Natural killer cell (primary cell): ENCODE measurements at regions not wholly inside any gene's neighbourhood (a gene's known extent, or its start where the extent isn't known, plus 50 kb on each side); places are given as distances from the start of the nearest gene placed in this dataset.
A peak's percentile ranks its signal among the peaks of the same experiment; 100 is the strongest.

Experiments used
- ATAC-seq, 3 donors: fragments of 150-1000 bp in 2 of 3; fragments of 200-7000 bp in 1 of 3; cut with Tn5 transposase; 1 replicate in 1 of 3; 2 replicates in 2 of 3; pipeline ENCODE4 v1.10.0; 2021; ENCODE audit warnings: mild to moderate bottlenecking in 2 of 3, moderate library complexity in 2 of 3
- DNase-seq, 2 donors: peaks; one replicate each; pipeline versions ENCODE4 v3.0.0 to v3.0.0-alpha.2; 2013 to 2021; ENCODE audit warnings: mixed read lengths in 1 of 2
- H3K27ac ChIP-seq: one replicate; pipeline ENCODE4 v1.5.1; 2013; ENCODE audit warnings: mild to moderate bottlenecking, low read length
- H3K27me3 ChIP-seq: one replicate; pipeline ENCODE4 v1.6.1; 2013; ENCODE audit warnings: low read length; ENCODE audit not compliant: control insufficient read depth, insufficient read depth
- H3K36me3 ChIP-seq: one replicate; pipeline ENCODE4 v1.6.1; 2013; ENCODE audit warnings: low read length; ENCODE audit not compliant: control insufficient read depth, insufficient read depth
- H3K4me1 ChIP-seq: one replicate; pipeline ENCODE4 v1.6.1; 2013; ENCODE audit warnings: low read length; ENCODE audit not compliant: control insufficient read depth, insufficient read depth
- H3K4me3 ChIP-seq: one replicate; pipeline ENCODE4 v1.5.1; 2013; ENCODE audit warnings: low read length
- H3K9me3 ChIP-seq: one replicate; pipeline ENCODE4 v1.6.1; 2013; ENCODE audit warnings: low read length; ENCODE audit not compliant: control insufficient read depth, insufficient read depth
- H3K27ac Mint-ChIP-seq, 2 donors: one replicate each; pipeline ENCODE4 v1.8.0; 2022; ENCODE audit warnings: mild to moderate bottlenecking in 2 of 2, mixed read lengths in 2 of 2, moderate library complexity in 1 of 2
- H3K27me3 Mint-ChIP-seq, 2 donors: one replicate each; pipeline ENCODE4 v1.8.0; 2022; ENCODE audit warnings: low read depth in 2 of 2, mixed read lengths in 2 of 2
- H3K36me3 Mint-ChIP-seq: one replicate; pipeline ENCODE4 v1.8.0; 2022; ENCODE audit warnings: mixed read lengths
- H3K4me1 Mint-ChIP-seq, 2 donors: one replicate each; pipeline ENCODE4 v1.8.0; 2022; ENCODE audit warnings: mixed read lengths in 2 of 2
- H3K4me3 Mint-ChIP-seq: one replicate; pipeline ENCODE4 v1.8.0; 2022; ENCODE audit warnings: mild to moderate bottlenecking, moderate library complexity, mixed read lengths
- H3K9me3 Mint-ChIP-seq, 2 donors: one replicate each; pipeline ENCODE4 v1.8.0; 2022; ENCODE audit warnings: mixed read lengths in 2 of 2
- CTCF ChIP-seq: fragments of 200-600 bp; IDR thresholded peaks from one replicate; pipeline ENCODE4 v1.8.0; 2022; ENCODE audit warnings: antibody characterized with exemption
- WGBS: methylation state at CpG from one replicate; pipeline ENCODE4 v1.1.7; 2013; ENCODE audit warnings: missing lambda C conversion rate; ENCODE audit not compliant: insufficient coverage; 5-methylcytosine and 5-hydroxymethylcytosine counted together
- intact Hi-C: fragments of 100-400 bp; cut with micrococcal nuclease; formaldehyde crosslinking; loops from one replicate; pipeline ENCODE4 v1.14.2; 2022

GRCh38 chr12:47554046-47554653 is 151.7 kb downstream of the RPAP3 start:
- Histone ChIP-seq H3K4me3 (no peak overlapping the region), H3K27me3 (no peaks in the 10 kb centered on the region), H3K27ac (no peak overlapping the region), H3K9me3 (peaks cover 7% of the 10 kb centered on the region), H3K4me1 (no peaks in the 10 kb centered on the region), H3K36me3 (no peaks in the 10 kb centered on the region)
- no peak for TF ChIP-seq CTCF
- peak in 1 of 3 donors; percentile 41 for ATAC-seq
- Mint-ChIP-seq H3K27ac (no peak overlapping the region), H3K36me3 (peaks cover 14% of the 10 kb centered on the region), H3K9me3 (peaks cover 0 to 9% of the 10 kb centered on the region in 2 donors), H3K4me1 (peaks cover 8 to 16% of the 10 kb centered on the region in 2 donors), H3K27me3 (peaks cover 12 to 15% of the 10 kb centered on the region in 2 donors), H3K4me3 (no peak overlapping the region)
- DNase-seq, result no peak
- intact Hi-C loops, result no loop called here
- WGBS, result 43% methylated on average over 2 of the region's 3 CpGs

GRCh38 chr12:47553266-47553665 is 152.6 kb downstream of the RPAP3 start:
- no peak for TF ChIP-seq CTCF
- Histone ChIP-seq H3K4me3 (no peak overlapping the region), H3K4me1 (no peaks in the 10 kb centered on the region), H3K9me3 (peaks cover 7% of the 10 kb centered on the region), H3K27me3 (no peaks in the 10 kb centered on the region), H3K27ac (no peak overlapping the region), H3K36me3 (no peaks in the 10 kb centered on the region)
- peaks cover 8 to 16% of the 10 kb centered on the region in 2 donors for H3K4me1 Mint-ChIP-seq
- 83% methylated on average over 3 of the region's 3 CpGs for WGBS
- DNase-seq, result no peak
- H3K9me3 Mint-ChIP-seq, result peaks cover 0 to 9% of the 10 kb centered on the region in 2 donors
- H3K4me3 Mint-ChIP-seq, result no peak overlapping the region
- ATAC-seq, result no peak
- intact Hi-C loops, result no loop called here
- no peak overlapping the region for H3K27ac Mint-ChIP-seq
- H3K36me3 Mint-ChIP-seq, result peaks cover 14% of the 10 kb centered on the region
- peaks cover 6 to 10% of the 10 kb centered on the region in 2 donors for H3K27me3 Mint-ChIP-seq

- no peaks in the 10 kb centered on the region for H3K36me3 ChIP-seq
- no peaks in the 10 kb centered on the region for H3K27me3 ChIP-seq
- H3K4me3 ChIP-seq, result no peak overlapping the region
- 80% methylated on average over 3 of the region's 3 CpGs for WGBS
- Mint-ChIP-seq H3K36me3 (peaks cover 14% of the 10 kb centered on the region), H3K4me1 (peaks cover 10 to 18% of the 10 kb centered on the region in 2 donors), H3K27ac (no peak overlapping the region), H3K4me3 (no peak overlapping the region), H3K9me3 (peaks cover 0 to 9% of the 10 kb centered on the region in 2 donors), H3K27me3 (peaks cover 5 to 6% of the 10 kb centered on the region in 2 donors)
- intact Hi-C loops, result no loop called here
- peaks cover 7% of the 10 kb centered on the region for H3K9me3 ChIP-seq
- H3K4me1 ChIP-seq, result peaks cover 2% of the 10 kb centered on the region
- DNase-seq (no peak), ATAC-seq (no peak)
- TF ChIP-seq CTCF, result no peak
- no peak overlapping the region for H3K27ac ChIP-seq
Observed at GRCh38 chr12:47551426-47551851, 154.4 kb downstream of the RPAP3 start.

- TF ChIP-seq CTCF, result no peak
- Histone ChIP-seq H3K4me1 (peaks cover 7% of the 10 kb centered on the region), H3K36me3 (no peaks in the 10 kb centered on the region), H3K4me3 (no peak overlapping the region), H3K27ac (no peak overlapping the region), H3K9me3 (peaks cover 7% of the 10 kb centered on the region), H3K27me3 (no peaks in the 10 kb centered on the region)
- no peak for ATAC-seq
- no peak for DNase-seq
- peaks cover 5 to 6% of the 10 kb centered on the region in 2 donors for H3K27me3 Mint-ChIP-seq
- H3K4me1 Mint-ChIP-seq, result peaks cover 12 to 16% of the 10 kb centered on the region in 2 donors
- H3K9me3 Mint-ChIP-seq, result peaks cover 0 to 9% of the 10 kb centered on the region in 2 donors
- 79% methylated on average over 3 of the region's 3 CpGs for WGBS
- no peak overlapping the region for H3K4me3 Mint-ChIP-seq
- H3K36me3 Mint-ChIP-seq, result peaks cover 14% of the 10 kb centered on the region
- intact Hi-C loops, result no loop called here
- no peak overlapping the region for H3K27ac Mint-ChIP-seq
Observed at GRCh38 chr12:47549258-47549657, 156.6 kb downstream of the RPAP3 start.
